Activated naive CD8-positive, alpha-beta T cell treated with anti-CD3 and anti-CD28 coated beads, Interleukin-2, amount 50 U/mL, for 24 hours (primary cell): ENCODE measurements at regions not wholly inside any gene's neighbourhood (a gene's known extent, or its start where the extent isn't known, plus 50 kb on each side); places are given as distances from the start of the nearest gene placed in this dataset.

Source experiments
- ATAC-seq: fragments of 150-1000 bp; cut with Tn5 transposase; one replicate; pipeline ENCODE4 v1.10.0; 2021
- DNase-seq: peaks from one replicate; pipeline ENCODE4 v3.0.0; 2021
- H3K27ac Mint-ChIP-seq: one replicate; pipeline ENCODE4 v1.8.0; 2021; ENCODE audit warnings: mild to moderate bottlenecking, mixed read lengths
- H3K27me3 Mint-ChIP-seq: one replicate; pipeline ENCODE4 v1.8.0; 2021; ENCODE audit warnings: mixed read lengths
- H3K36me3 Mint-ChIP-seq: one replicate; pipeline ENCODE4 v1.8.0; 2021; ENCODE audit warnings: low read depth, mixed read lengths
- H3K4me1 Mint-ChIP-seq: one replicate; pipeline ENCODE4 v1.8.0; 2021; ENCODE audit warnings: mixed read lengths
- H3K4me3 Mint-ChIP-seq: one replicate; pipeline ENCODE4 v1.8.0; 2021; ENCODE audit warnings: mild to moderate bottlenecking, moderate library complexity, mixed read lengths
- H3K9me3 Mint-ChIP-seq: one replicate; pipeline ENCODE4 v1.8.0; 2021; ENCODE audit warnings: mixed read lengths

- H3K4me1 Mint-ChIP-seq: peaks cover 25% of the 10 kb centered on the region
- peak; percentile 28 for DNase-seq
- ATAC-seq: peak; percentile 97
- H3K36me3 Mint-ChIP-seq: no peaks in the 10 kb centered on the region
- H3K9me3 Mint-ChIP-seq: no peaks in the 10 kb centered on the region
- no peaks in the 10 kb centered on the region for H3K27me3 Mint-ChIP-seq
- H3K27ac Mint-ChIP-seq: peak overlapping the region; percentile 89
- H3K4me3 Mint-ChIP-seq: peak overlapping the region; percentile 44
Observed at GRCh38 chr3:59286791-59287531, 237.1 kb upstream of the CFAP20DC start.

DNA sequence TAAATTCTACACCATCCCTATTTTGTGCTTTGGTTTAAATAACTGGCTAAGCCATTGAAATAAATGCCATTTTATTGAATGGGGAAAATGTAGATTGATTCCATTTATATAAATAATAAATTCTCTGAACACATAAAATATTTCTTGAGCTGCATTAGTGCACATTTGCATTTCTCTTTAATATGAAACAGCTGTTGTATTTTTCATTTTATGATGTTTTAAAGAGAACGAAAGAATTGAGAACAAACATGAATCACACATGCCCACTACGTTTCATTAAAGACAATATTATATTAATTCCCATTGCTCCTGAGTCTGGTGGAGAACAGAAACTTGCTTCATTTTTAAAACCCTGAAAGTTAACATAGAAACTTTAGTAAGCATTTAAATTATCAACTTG, 235.7 kb upstream of the CFAP20DC start:
- Mint-ChIP-seq H3K27me3 (no peaks in the 10 kb centered on the region), H3K9me3 (no peaks in the 10 kb centered on the region), H3K27ac (no peak overlapping the region), H3K4me1 (peaks cover 23% of the 10 kb centered on the region), H3K4me3 (no peak overlapping the region), H3K36me3 (no peaks in the 10 kb centered on the region)
- DNase-seq (no peak), ATAC-seq (no peak)

- DNase-seq (no peak), ATAC-seq (no peak)
- no peaks in the 10 kb centered on the region for H3K27me3 Mint-ChIP-seq
- no peaks in the 10 kb centered on the region for H3K9me3 Mint-ChIP-seq
- H3K36me3 Mint-ChIP-seq: no peaks in the 10 kb centered on the region
- no peak overlapping the region for H3K4me3 Mint-ChIP-seq
- no peak overlapping the region for H3K27ac Mint-ChIP-seq
- H3K4me1 Mint-ChIP-seq: peaks cover 22% of the 10 kb centered on the region
Observed at GRCh38 chr3:59284926-59285325, 235.1 kb upstream of the CFAP20DC start.

DNA sequence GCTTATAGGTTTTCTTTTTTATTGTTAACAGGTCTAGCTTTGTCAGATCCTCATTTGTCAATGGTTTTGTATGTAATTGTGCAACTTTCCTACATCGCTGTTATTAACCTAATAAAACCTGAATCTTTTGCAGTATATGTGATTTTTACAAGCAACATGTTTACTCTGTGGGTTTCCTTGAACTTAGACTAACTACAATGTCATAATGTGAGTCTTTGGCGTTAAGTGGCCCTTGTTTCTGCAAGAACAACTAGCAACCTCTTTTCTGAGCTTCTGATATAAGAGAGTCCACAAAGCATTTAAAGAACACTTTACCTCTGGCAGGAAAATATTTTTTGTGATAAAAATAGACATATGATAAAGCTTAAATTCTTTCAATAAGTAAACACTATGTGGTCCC, 230.3 kb upstream of the CFAP20DC start:
- no peak for ATAC-seq
- H3K9me3 Mint-ChIP-seq: no peaks in the 10 kb centered on the region

GRCh38 chr3:59277816-59278215, 228.0 kb upstream of the CFAP20DC start:
- H3K27me3 Mint-ChIP-seq: no peaks in the 10 kb centered on the region
- no peaks in the 10 kb centered on the region for H3K4me1 Mint-ChIP-seq
- DNase-seq: no peak
- H3K27ac Mint-ChIP-seq: no peak overlapping the region
- no peaks in the 10 kb centered on the region for H3K9me3 Mint-ChIP-seq
- H3K36me3 Mint-ChIP-seq: no peaks in the 10 kb centered on the region
- no peak for ATAC-seq
- no peak overlapping the region for H3K4me3 Mint-ChIP-seq

More for the DNA sequence above, 230.3 kb upstream of the CFAP20DC start:
- DNase-seq: no peak
- no peak overlapping the region for H3K4me3 Mint-ChIP-seq
- H3K27ac Mint-ChIP-seq: no peak overlapping the region
- H3K4me1 Mint-ChIP-seq: no peaks in the 10 kb centered on the region
- no peaks in the 10 kb centered on the region for H3K36me3 Mint-ChIP-seq
- no peaks in the 10 kb centered on the region for H3K27me3 Mint-ChIP-seq

DNA sequence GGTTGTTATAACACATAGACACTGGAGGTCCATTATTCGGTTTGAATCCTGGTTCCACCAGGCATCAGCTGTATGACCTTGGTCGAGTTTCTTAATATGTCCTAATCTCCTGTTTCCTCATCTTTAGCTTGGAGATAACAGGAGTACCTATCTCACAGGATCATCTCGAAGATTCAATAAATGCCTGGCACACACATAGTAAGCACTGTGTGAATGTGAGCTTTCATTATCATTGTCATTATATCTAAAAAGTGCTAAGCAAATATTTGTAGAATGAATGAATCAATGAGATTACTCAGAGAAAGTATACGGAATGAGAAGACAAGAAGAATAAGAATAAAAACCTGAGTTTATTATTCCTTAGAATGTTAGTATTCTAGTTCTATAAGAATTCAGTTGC, 227.4 kb upstream of the CFAP20DC start:
- no peak overlapping the region for H3K27ac Mint-ChIP-seq

DNA sequence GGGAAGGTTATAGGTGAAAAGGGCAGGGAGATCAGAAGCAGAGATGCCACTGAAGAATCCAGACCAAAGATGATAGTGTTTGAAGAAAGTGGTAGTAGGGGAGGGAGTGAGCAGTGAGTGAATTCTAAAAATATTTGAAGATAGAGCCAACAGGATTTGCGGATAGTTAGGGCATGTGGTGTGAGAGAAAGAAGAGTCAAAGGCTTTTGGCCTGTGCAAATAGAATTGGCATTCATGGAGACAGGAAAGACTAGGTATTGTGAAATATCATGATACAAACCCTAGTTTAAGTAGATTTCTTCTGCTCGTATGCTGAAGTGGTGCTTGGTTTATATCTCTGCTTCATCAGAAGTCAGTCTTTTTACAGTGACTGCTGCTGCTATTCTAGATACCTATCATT, 224.2 kb upstream of the CFAP20DC start:
- no peak for DNase-seq
- Mint-ChIP-seq H3K27ac (no peak overlapping the region), H3K9me3 (no peaks in the 10 kb centered on the region), H3K4me3 (no peak overlapping the region), H3K27me3 (no peaks in the 10 kb centered on the region), H3K4me1 (no peaks in the 10 kb centered on the region), H3K36me3 (no peaks in the 10 kb centered on the region)
- no peak for ATAC-seq

More for the DNA sequence above, 227.4 kb upstream of the CFAP20DC start:
- no peaks in the 10 kb centered on the region for H3K9me3 Mint-ChIP-seq
- no peak overlapping the region for H3K4me3 Mint-ChIP-seq
- no peaks in the 10 kb centered on the region for H3K36me3 Mint-ChIP-seq
- no peaks in the 10 kb centered on the region for H3K27me3 Mint-ChIP-seq
- no peaks in the 10 kb centered on the region for H3K4me1 Mint-ChIP-seq
- DNase-seq: no peak
- no peak for ATAC-seq

- no peaks in the 10 kb centered on the region for H3K9me3 Mint-ChIP-seq
- H3K4me1 Mint-ChIP-seq: no peaks in the 10 kb centered on the region
- H3K27ac Mint-ChIP-seq: no peak overlapping the region
- no peak overlapping the region for H3K4me3 Mint-ChIP-seq
- DNase-seq: no peak
- no peaks in the 10 kb centered on the region for H3K36me3 Mint-ChIP-seq
- ATAC-seq: no peak
- no peaks in the 10 kb centered on the region for H3K27me3 Mint-ChIP-seq
Observed at GRCh38 chr3:59271971-59272370, 222.1 kb upstream of the CFAP20DC start.

DNA sequence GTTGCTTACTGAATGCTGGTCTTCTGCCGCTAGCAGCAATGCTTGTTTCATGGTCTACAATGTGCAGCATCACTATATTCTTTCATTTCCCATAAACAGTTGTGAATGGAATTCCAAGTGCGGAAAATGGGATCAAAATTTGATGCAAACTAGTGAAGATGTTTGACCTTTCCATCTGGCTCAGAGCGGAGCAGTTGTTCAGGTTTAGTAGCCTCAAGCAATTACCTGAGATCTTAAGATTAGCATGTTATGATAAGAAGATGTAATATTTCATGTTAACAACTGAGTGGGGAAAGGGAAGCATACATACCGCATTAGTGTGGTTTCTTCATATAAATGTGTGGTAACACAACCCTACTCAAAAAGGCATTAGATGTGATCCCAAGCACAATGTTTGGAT, 221.1 kb upstream of the CFAP20DC start:
- Mint-ChIP-seq H3K36me3 (no peaks in the 10 kb centered on the region), H3K27ac (no peak overlapping the region)

DNA sequence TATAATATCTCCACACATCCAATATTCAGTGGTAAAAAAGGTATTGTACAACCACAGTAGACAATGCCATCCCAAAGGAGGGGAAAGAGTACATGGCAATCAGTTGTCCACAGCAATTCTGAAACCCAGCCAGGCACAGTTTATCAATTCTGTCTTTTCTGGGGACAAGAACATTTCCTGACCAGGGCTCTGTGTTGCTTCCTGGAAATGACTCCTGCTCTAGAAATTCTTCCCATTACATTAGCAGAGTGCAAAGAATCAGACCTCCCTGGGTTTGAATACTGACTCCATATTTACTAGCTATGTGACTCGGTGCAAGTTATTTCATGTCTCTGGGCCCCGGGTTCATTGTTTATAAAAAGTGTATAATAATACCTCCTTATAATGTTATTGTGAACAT, 220.4 kb upstream of the CFAP20DC start:
- H3K9me3 Mint-ChIP-seq: no peaks in the 10 kb centered on the region
- H3K27ac Mint-ChIP-seq: no peak overlapping the region
- H3K27me3 Mint-ChIP-seq: no peaks in the 10 kb centered on the region
- H3K4me1 Mint-ChIP-seq: peaks cover 3% of the 10 kb centered on the region
- H3K36me3 Mint-ChIP-seq: no peaks in the 10 kb centered on the region
- no peak overlapping the region for H3K4me3 Mint-ChIP-seq
- DNase-seq (no peak), ATAC-seq (no peak)

More for the DNA sequence above, 221.1 kb upstream of the CFAP20DC start:
- no peaks in the 10 kb centered on the region for H3K27me3 Mint-ChIP-seq
- ATAC-seq (no peak), DNase-seq (no peak)
- H3K4me1 Mint-ChIP-seq: peaks cover 3% of the 10 kb centered on the region
- no peak overlapping the region for H3K4me3 Mint-ChIP-seq
- H3K9me3 Mint-ChIP-seq: no peaks in the 10 kb centered on the region

DNA sequence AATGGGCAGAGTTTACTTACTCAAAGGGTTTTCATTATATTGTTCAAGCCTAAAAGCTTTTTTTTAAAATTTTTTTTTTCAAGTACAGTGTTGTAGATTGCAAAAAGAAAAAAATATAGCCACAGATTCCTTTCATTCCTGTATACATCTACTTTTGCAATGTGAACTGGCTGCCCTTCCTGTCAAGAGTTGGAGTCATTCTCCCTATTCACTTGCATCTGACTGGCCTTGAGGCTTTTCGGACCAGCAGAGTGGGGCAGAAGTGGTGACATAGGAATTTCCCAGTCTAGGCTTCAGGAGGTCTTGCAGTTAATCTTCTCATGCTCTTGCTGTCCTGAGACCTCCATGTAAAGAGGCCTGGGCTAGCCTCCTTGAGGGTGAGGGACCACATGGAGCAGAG, 218.3 kb upstream of the CFAP20DC start:
- H3K27me3 Mint-ChIP-seq: no peaks in the 10 kb centered on the region
- peaks cover 3% of the 10 kb centered on the region for H3K4me1 Mint-ChIP-seq
- H3K36me3 Mint-ChIP-seq: peaks cover 6% of the 10 kb centered on the region
- peaks cover 12% of the 10 kb centered on the region for H3K9me3 Mint-ChIP-seq
- no peak overlapping the region for H3K27ac Mint-ChIP-seq
- DNase-seq (no peak), ATAC-seq (no peak)
- no peak overlapping the region for H3K4me3 Mint-ChIP-seq

DNA sequence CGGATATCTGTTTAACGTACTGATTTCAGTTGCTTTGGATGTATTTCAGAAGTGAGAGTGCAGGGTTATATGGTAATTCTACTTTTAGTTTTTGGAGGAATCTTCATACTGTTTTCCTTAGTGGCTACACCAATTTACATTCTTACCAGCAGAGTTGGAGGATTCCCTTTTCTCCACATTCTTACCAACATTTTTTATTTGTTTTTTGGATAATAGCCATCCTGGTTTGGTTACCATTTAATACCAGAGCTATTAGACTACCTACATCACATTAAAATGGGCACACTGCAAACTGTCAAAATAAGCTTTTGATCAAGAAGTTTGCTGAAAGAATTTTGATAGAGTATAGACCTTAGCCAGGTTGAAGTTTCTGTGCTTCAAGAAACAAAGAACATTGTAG, 217.2 kb upstream of the CFAP20DC start:
- H3K36me3 Mint-ChIP-seq: peaks cover 6% of the 10 kb centered on the region
- no peak for ATAC-seq
- H3K9me3 Mint-ChIP-seq: peaks cover 12% of the 10 kb centered on the region
- H3K27me3 Mint-ChIP-seq: no peaks in the 10 kb centered on the region
- peaks cover 4% of the 10 kb centered on the region for H3K4me1 Mint-ChIP-seq
- no peak overlapping the region for H3K27ac Mint-ChIP-seq
- no peak overlapping the region for H3K4me3 Mint-ChIP-seq
- no peak for DNase-seq

DNA sequence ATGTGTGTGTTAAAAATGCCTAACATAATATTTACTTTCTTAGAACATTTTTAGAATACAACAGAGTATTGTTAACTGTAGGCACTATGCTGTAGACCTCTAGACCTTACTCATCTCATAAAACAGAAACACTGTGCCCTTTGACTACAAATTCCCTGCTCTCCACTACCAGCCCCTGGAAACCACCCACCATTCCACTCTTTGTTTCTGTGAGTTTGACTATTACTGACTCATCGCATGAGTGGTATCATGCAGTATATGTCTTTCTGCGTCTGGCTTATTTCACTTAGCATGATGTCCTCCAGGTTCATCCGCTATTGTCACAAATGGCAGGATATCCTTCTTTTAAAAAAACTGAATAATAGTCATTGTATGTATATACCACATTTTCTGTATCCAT, 216.7 kb upstream of the CFAP20DC start:
- Mint-ChIP-seq H3K4me3 (no peak overlapping the region), H3K36me3 (peaks cover 6% of the 10 kb centered on the region), H3K4me1 (peaks cover 6% of the 10 kb centered on the region), H3K9me3 (peaks cover 12% of the 10 kb centered on the region), H3K27me3 (no peaks in the 10 kb centered on the region), H3K27ac (no peak overlapping the region)
- peak; percentile 78 for ATAC-seq
- DNase-seq: no peak

DNA sequence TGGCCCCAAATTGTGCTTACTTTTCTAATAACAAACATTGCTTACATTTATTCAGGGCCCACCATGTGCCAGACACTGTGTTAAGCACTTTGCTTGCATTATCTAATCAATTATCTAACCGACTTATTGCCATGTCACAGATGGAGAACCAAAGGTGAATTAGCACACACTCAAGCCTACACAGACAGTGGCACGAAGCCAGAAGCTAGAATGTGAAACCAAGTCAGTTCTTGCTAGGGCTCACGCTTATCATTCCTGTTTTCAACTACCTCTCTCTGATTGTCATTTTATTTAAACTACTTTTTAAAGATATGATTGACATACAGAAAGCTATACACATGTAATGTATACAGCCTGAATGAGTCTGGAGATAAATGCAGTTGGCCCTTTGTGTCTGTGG, 215.7 kb upstream of the CFAP20DC start:
- Mint-ChIP-seq H3K9me3 (peaks cover 12% of the 10 kb centered on the region), H3K36me3 (peaks cover 6% of the 10 kb centered on the region), H3K27me3 (no peaks in the 10 kb centered on the region), H3K4me3 (no peak overlapping the region), H3K4me1 (peaks cover 10% of the 10 kb centered on the region), H3K27ac (no peak overlapping the region)
- ATAC-seq: no peak
- no peak for DNase-seq

DNA sequence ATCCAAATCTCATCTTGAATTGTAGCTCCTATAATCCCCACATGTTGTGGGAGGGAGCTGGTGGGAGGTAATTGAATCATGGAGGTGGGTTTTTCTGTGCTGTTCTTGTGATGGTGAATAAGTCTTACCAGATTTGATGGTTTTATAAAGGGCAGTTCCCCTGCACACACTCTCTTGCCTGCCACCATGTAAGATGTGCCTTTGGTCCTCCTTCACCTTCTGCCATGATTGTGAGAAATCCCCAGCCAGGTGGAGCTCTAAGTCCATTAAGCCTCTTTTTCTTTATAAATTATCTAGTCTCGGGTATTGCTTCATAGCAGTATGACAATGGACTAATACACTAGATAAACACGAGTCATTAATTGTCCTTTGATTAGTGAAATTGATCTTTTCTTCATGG, 214.5 kb upstream of the CFAP20DC start:
- peaks cover 6% of the 10 kb centered on the region for H3K36me3 Mint-ChIP-seq

DNA sequence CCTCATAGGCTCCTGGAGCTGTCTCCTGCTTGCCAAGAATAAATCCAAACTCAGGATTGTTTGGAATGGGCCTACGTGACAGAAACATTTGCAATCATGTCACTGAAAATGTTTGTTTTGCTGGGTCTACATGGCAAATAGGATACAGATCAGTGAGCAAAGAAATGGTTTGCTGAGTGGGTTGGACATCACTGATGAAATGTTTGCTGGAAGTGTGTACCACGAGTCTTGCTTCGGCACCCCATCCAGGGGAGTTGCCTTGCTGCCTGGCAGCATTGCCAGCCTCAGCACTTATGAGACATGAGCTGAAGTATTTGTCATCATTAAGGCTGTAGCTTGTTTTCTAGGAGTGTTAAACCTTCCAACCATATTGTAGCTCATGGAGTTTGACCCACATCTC, 213.3 kb upstream of the CFAP20DC start:
- no peak for ATAC-seq
- no peak for DNase-seq
- H3K27me3 Mint-ChIP-seq: no peaks in the 10 kb centered on the region
- peaks cover 6% of the 10 kb centered on the region for H3K36me3 Mint-ChIP-seq
- H3K4me1 Mint-ChIP-seq: peaks cover 10% of the 10 kb centered on the region
- no peak overlapping the region for H3K27ac Mint-ChIP-seq
- peaks cover 12% of the 10 kb centered on the region for H3K9me3 Mint-ChIP-seq
- no peak overlapping the region for H3K4me3 Mint-ChIP-seq

More for the DNA sequence above, 214.5 kb upstream of the CFAP20DC start:
- no peaks in the 10 kb centered on the region for H3K27me3 Mint-ChIP-seq
- peaks cover 10% of the 10 kb centered on the region for H3K4me1 Mint-ChIP-seq
- no peak overlapping the region for H3K4me3 Mint-ChIP-seq
- ATAC-seq (no peak), DNase-seq (no peak)
- no peak overlapping the region for H3K27ac Mint-ChIP-seq
- H3K9me3 Mint-ChIP-seq: peaks cover 12% of the 10 kb centered on the region
